GM12864 (cell line): ENCODE measurements at regions not wholly inside any gene's neighbourhood (a gene's known extent, or its start where the extent isn't known, plus 50 kb on each side); places are given as distances from the start of the nearest gene placed in this dataset.

Source experiments
- DNase-seq: peaks from one replicate; pipeline ENCODE4 v3.0.0-alpha.2; 2011; ENCODE audit warnings: low read depth
- H3K4me3 ChIP-seq: 2 replicates; pipeline ENCODE4 v1.5.1; 2011; ENCODE audit warnings: mild to moderate bottlenecking, low read depth, low read length, control low read depth
- CTCF ChIP-seq: IDR thresholded peaks from 2 replicates; pipeline ENCODE4 v1.5.1; 2011; ENCODE audit warnings: low read depth, mild to moderate bottlenecking, moderate library complexity, low read length, control low read depth, inconsistent platforms; ENCODE audit errors: missing control alignments

DNA sequence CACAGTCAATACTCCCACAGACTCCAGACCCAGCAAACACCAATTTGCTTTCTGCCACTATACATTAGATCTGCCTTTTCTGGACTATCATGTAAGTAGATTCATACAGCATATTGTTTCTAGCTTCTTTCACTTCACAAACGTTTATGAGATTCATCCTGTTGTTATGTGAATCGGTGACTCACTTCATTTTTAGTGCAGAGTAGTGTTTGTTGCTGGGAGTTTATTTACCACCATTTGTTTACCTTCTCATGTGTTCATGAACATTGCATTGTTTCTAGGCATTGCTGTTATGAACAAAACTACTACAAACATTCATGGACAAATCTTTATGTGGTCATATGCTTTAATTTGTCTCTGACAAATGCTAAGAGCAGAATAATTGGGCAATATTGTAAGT, 807.8 kb upstream of the TMEM132C start:
- TF ChIP-seq CTCF = no peak
- no peak for DNase-seq
- H3K4me3 ChIP-seq = no peak overlapping the region

- H3K4me3 ChIP-seq = no peak overlapping the region
- DNase-seq = no peak
- no peak for TF ChIP-seq CTCF
Observed at GRCh38 chr12:127459687-127460086, 807.3 kb upstream of the TMEM132C start.

DNA sequence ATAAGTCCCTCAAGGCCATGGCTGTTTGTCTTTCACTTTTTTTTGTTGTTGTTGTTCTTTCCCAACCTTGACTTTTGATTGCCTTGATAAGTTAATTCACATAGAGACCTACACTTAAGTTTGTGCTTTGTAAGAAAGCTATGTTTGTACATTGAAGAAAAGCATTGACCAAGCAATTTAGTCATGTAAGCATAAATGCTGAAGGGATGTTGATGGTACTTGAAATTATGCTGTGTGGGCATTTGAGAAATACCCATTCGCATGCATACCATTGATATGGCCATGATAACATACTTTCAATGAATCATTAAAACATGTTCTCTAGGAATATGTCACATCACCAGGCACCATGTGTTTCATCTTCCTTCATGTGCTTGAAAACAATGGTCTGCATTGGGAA, 803.7 kb upstream of the TMEM132C start:
- no peak overlapping the region for H3K4me3 ChIP-seq
- no peak for TF ChIP-seq CTCF
- DNase-seq = no peak

DNA sequence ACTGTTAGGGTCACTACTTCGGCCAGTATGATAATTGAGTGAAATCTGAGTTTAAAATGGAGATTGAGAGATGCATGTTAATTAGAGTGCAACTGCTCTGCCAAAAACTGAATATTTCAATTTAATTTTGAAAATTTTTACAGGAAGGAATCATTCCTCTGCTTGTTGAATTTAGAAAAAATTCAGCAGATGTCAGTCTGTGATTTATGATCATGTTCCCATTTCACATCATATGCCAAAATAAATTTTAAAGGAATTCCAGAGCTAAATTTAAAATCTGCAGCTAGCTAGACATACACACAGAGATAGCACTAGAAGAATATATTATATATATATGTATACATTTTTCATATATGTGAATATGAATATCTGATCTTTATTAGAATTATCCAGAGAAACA, 797.6 kb upstream of the TMEM132C start:
- no peak for TF ChIP-seq CTCF
- DNase-seq = no peak
- no peak overlapping the region for H3K4me3 ChIP-seq

DNA sequence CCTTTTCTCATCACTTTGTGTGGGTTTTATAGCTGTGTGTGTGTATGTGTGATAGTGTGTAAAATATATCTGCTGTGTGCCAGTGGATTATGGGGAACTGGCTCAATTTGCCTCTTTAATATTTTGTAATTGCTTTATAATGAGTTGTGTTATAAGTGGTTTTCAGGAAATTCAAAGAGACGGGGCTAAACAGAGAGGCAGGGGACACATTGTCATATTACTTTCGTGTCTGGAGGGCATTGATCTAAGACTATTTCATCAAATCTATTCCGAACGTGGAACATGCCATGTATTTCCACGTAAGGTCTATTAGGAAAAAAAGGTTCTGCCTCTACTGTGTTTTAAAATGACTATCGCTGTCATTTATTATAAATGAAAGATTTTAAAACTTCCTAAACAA, 793.2 kb upstream of the TMEM132C start:
- TF ChIP-seq CTCF = no peak
- no peak for DNase-seq
- no peak overlapping the region for H3K4me3 ChIP-seq

DNA sequence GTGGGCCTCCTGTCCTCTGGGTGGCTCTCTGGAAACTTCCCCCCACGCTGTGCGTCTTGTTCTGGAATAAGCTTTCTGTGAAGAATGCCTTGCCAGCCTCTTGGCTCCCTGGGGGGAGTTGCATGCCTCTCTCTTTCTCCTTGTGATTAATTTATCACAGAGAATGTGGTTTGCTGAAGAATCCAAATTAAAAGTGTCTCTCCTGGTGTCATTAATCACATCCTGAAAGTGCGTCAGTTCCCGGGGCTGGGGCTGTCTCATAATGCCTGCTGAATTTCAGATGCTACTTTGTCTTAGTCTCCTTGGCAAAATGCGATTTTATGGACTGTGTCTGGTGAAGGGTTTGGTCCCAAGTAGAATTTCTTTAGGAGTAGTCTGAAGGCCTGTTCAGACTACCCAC, 787.7 kb upstream of the TMEM132C start:
- TF ChIP-seq CTCF = no peak
- DNase-seq = no peak
- no peak overlapping the region for H3K4me3 ChIP-seq

GRCh38 chr12:127480775-127481314, 786.1 kb upstream of the TMEM132C start:
- no peak for DNase-seq
- no peak overlapping the region for H3K4me3 ChIP-seq
- no peak for TF ChIP-seq CTCF
